Mesendoderm (in vitro differentiated cells): ENCODE measurements at regions not wholly inside any gene's neighbourhood (a gene's known extent, or its start where the extent isn't known, plus 50 kb on each side); places are given as distances from the start of the nearest gene placed in this dataset.
A peak's percentile ranks its signal among the peaks of the same experiment; 100 is the strongest.

Experiments
- DNase-seq: peaks from one replicate; pipeline ENCODE4 v3.0.0; 2013
- H2AK5ac ChIP-seq: 2 replicates; pipeline ENCODE4 v1.6.1; 2013; ENCODE audit warnings: low read length, inconsistent platforms
- H2BK120ac ChIP-seq: 2 replicates; pipeline ENCODE4 v1.6.1; 2013; ENCODE audit warnings: low read depth, mild to moderate bottlenecking, low read length, moderate library complexity, mixed read lengths
- H2BK15ac ChIP-seq: replicated peaks from 2 replicates; pipeline ENCODE4 v1.6.1; 2013; ENCODE audit warnings: low read depth, mild to moderate bottlenecking, moderate library complexity
- H2BK5ac ChIP-seq: 2 replicates; pipeline ENCODE4 v1.6.1; 2013; ENCODE audit warnings: low read length, inconsistent platforms
- H3K18ac ChIP-seq: 2 replicates; pipeline ENCODE4 v1.6.1; 2013; ENCODE audit warnings: mild to moderate bottlenecking, low read length, mixed read lengths
- H3K23ac ChIP-seq: one replicate; pipeline ENCODE4 v1.6.1; 2013; ENCODE audit warnings: low read length
- H3K27ac ChIP-seq: 2 replicates; pipeline ENCODE4 v1.5.1; 2013; ENCODE audit warnings: low read depth, mild to moderate bottlenecking, inconsistent platforms, low read length, moderate library complexity
- H3K27me3 ChIP-seq: 2 replicates; pipeline ENCODE4 v1.6.1; 2013; ENCODE audit warnings: low read length, control low read depth, mild to moderate bottlenecking, inconsistent platforms; ENCODE audit not compliant: insufficient read depth, poor library complexity
- H3K36me3 ChIP-seq: 2 replicates; pipeline ENCODE4 v1.6.1; 2013; ENCODE audit warnings: low read length, inconsistent platforms; ENCODE audit not compliant: control insufficient read depth, insufficient read depth
- H3K4ac ChIP-seq: one replicate; pipeline ENCODE4 v1.6.1; 2013; ENCODE audit warnings: low read depth, mild to moderate bottlenecking, low read length, moderate library complexity
- H3K4me1 ChIP-seq: 2 replicates; pipeline ENCODE4 v1.6.1; 2013; ENCODE audit warnings: low read depth, low read length, inconsistent platforms; ENCODE audit not compliant: control insufficient read depth
- H3K4me2 ChIP-seq: 2 replicates; pipeline ENCODE4 v1.6.1; 2013; ENCODE audit warnings: low read length
- H3K4me3 ChIP-seq: 2 replicates; pipeline ENCODE4 v1.5.1; 2013; ENCODE audit warnings: mild to moderate bottlenecking, low read length
- H3K56ac ChIP-seq: one replicate; pipeline ENCODE4 v1.6.1; 2013; ENCODE audit warnings: low read length
- H3K79me1 ChIP-seq: 2 replicates; pipeline ENCODE4 v1.6.1; 2013; ENCODE audit warnings: low read length, inconsistent platforms
- H3K79me2 ChIP-seq: 2 replicates; pipeline ENCODE4 v1.6.1; 2013; ENCODE audit warnings: mild to moderate bottlenecking, low read length; ENCODE audit not compliant: control insufficient read depth, insufficient read depth
- H3K9ac ChIP-seq: 2 replicates; pipeline ENCODE4 v1.6.1; 2013; ENCODE audit warnings: low read length, inconsistent platforms
- H4K5ac ChIP-seq: one replicate; pipeline ENCODE4 v1.6.1; 2013; ENCODE audit warnings: low read length
- H4K8ac ChIP-seq: one replicate; pipeline ENCODE4 v1.6.1; 2013; ENCODE audit warnings: low read depth, mild to moderate bottlenecking, control low read depth, low read length, moderate library complexity
- WGBS: extraction: QIAGEN DNeasy Blood & Tissue Kit; methylation state at CpG from one replicate; pipeline ENCODE4 v1.1.7; 2013; ENCODE audit warnings: low lambda C conversion rate, missing lambda C conversion rate; ENCODE audit not compliant: insufficient coverage; ENCODE audit errors: extremely low coverage; 5-methylcytosine and 5-hydroxymethylcytosine counted together

DNA sequence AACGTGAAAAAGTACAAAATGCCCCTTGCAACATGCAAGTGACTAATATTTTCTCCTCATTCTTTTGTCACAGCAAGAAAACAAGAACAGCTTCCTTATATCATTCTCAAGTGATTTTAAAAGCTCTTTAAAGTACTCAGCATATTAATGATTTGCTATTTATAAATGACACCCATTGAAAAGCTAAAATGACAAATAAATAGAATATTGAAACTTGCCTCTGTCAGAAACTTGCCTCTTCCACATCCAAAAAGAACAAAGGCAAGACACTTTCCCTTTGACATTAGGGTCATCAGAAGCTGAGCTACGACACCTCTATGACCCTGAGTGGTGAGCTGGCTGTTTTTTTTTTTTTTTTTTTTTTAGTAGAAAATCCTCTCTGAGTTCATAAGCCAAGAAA is 339.6 kb upstream of the ITGA1 start:
- Histone ChIP-seq H4K8ac (no peak overlapping the region), H3K23ac (no peak overlapping the region), H3K27me3 (no peaks in the 10 kb centered on the region), H3K79me2 (no peaks in the 10 kb centered on the region), H3K56ac (no peak overlapping the region), H3K9ac (no peak overlapping the region), H3K18ac (no peak overlapping the region), H3K36me3 (no peaks in the 10 kb centered on the region), H3K4me2 (no peak overlapping the region), H3K4ac (no peak overlapping the region), H2BK5ac (no peak overlapping the region), H2BK15ac (no peak overlapping the region), H3K4me3 (no peak overlapping the region), H4K5ac (no peak overlapping the region), H3K27ac (no peak overlapping the region), H3K79me1 (no peaks in the 10 kb centered on the region), H2BK120ac (no peak overlapping the region), H2AK5ac (no peak overlapping the region), H3K4me1 (no peaks in the 10 kb centered on the region)
- no CpG with 5 or more reads among the region's 2 CpGs for WGBS
- DNase-seq, result no peak

DNA sequence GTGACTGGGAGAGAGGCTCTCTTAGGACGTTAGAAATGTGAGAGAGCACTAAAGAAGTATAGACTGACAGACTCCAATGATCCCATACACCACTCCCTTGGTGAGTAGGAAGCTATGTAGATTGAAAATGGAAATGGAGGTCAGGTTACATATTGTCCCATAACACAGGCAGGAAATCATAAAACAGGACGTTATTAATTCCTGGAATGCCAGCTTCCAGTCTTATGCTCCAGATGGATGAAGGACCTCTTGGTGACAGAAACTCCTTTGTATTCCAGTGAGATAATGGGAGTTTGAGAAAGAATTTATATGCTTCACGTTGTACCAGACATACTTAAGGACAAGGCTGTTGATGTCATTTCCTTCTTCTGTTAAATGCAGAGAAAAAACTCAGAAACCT is 338.2 kb upstream of the ITGA1 start:
- no peak overlapping the region for H3K23ac ChIP-seq
- H3K9ac ChIP-seq, result no peak overlapping the region
- no peak overlapping the region for H3K4me3 ChIP-seq
- H3K18ac ChIP-seq, result no peak overlapping the region
- no CpG with 5 or more reads among the region's 3 CpGs for WGBS
- no peaks in the 10 kb centered on the region for H3K27me3 ChIP-seq
- no peak overlapping the region for H4K8ac ChIP-seq
- no peak overlapping the region for H2BK5ac ChIP-seq
- no peak for DNase-seq
- H2BK15ac ChIP-seq, result no peak overlapping the region
- H3K56ac ChIP-seq, result no peak overlapping the region
- no peak overlapping the region for H4K5ac ChIP-seq
- H3K79me2 ChIP-seq, result no peaks in the 10 kb centered on the region
- no peak overlapping the region for H3K4ac ChIP-seq
- no peak overlapping the region for H2AK5ac ChIP-seq
- no peak overlapping the region for H3K27ac ChIP-seq
- no peak overlapping the region for H2BK120ac ChIP-seq
- no peaks in the 10 kb centered on the region for H3K79me1 ChIP-seq
- no peaks in the 10 kb centered on the region for H3K36me3 ChIP-seq
- H3K4me2 ChIP-seq, result no peak overlapping the region
- no peaks in the 10 kb centered on the region for H3K4me1 ChIP-seq

DNA sequence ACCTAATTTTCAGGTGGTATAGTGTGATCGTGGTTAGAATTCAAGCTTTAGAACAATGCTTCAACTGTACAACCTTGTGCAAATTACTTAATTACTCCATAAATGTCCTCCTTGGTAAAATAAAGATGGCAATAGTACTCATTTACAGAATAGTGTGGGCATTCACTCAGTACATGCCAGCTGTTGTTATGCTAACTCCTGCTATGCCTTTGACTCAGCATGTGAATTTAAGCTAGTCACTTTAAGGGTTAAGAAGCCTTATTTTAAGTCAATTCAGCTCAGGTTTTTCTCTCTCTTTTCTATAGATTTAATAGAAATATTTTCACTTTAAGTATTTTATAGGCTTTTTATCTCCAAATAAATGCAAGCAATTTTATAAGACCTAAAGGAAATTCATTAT is 335.6 kb upstream of the ITGA1 start:
- no peak overlapping the region for H3K4me3 ChIP-seq
- no peak overlapping the region for H2AK5ac ChIP-seq
- H3K79me2 ChIP-seq, result no peaks in the 10 kb centered on the region
- H4K5ac ChIP-seq, result no peak overlapping the region
- no peak overlapping the region for H2BK5ac ChIP-seq
- no peak overlapping the region for H3K9ac ChIP-seq
- DNase-seq, result no peak
- H3K4me2 ChIP-seq, result no peak overlapping the region
- no peaks in the 10 kb centered on the region for H3K36me3 ChIP-seq
- no peak overlapping the region for H4K8ac ChIP-seq
- H3K4me1 ChIP-seq, result no peaks in the 10 kb centered on the region
- H3K18ac ChIP-seq, result no peak overlapping the region
- no peak overlapping the region for H3K27ac ChIP-seq
- H3K79me1 ChIP-seq, result no peaks in the 10 kb centered on the region
- no peak overlapping the region for H3K56ac ChIP-seq
- no peaks in the 10 kb centered on the region for H3K27me3 ChIP-seq
- no CpG with 5 or more reads among the region's 1 CpG for WGBS
- no peak overlapping the region for H3K23ac ChIP-seq
- no peak overlapping the region for H3K4ac ChIP-seq
- H2BK15ac ChIP-seq, result no peak overlapping the region
- no peak overlapping the region for H2BK120ac ChIP-seq

- Histone ChIP-seq H3K4me2 (no peak overlapping the region), H3K27ac (no peak overlapping the region), H3K9ac (no peak overlapping the region), H3K27me3 (no peaks in the 10 kb centered on the region), H3K79me2 (no peaks in the 10 kb centered on the region), H3K56ac (no peak overlapping the region), H2BK15ac (no peak overlapping the region), H3K36me3 (no peaks in the 10 kb centered on the region), H2BK5ac (no peak overlapping the region), H3K18ac (no peak overlapping the region), H3K4me3 (no peak overlapping the region), H2BK120ac (no peak overlapping the region), H3K4ac (no peak overlapping the region), H4K8ac (no peak overlapping the region), H3K23ac (no peak overlapping the region), H2AK5ac (no peak overlapping the region), H3K4me1 (no peaks in the 10 kb centered on the region), H4K5ac (no peak overlapping the region), H3K79me1 (no peaks in the 10 kb centered on the region)
- WGBS, result no CpG with 5 or more reads among the region's 2 CpGs
- no peak for DNase-seq
Observed at GRCh38 chr5:52453176-52453575, 334.5 kb upstream of the ITGA1 start.

DNA sequence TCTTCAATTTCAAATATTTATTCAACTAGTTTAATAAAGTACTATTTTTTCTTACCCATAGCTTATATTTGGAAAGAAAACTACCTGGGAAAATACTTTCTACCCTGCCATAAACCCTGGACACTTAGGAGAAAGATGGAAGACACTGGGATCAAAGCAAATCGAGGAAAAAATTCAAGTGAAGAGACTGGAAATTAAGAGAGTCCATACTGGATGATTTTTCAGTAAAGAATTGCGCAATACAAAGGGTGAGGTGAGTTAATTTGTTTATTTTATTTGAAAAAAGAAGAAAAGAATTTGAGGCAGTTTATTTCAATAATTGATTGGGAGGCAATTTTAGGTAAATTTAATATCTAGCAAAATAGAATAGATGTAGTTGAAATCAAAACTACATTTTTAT is 331.8 kb upstream of the ITGA1 start:
- no peak overlapping the region for H3K4me3 ChIP-seq
- no peak overlapping the region for H3K56ac ChIP-seq
- H3K9ac ChIP-seq, result no peak overlapping the region
- no peak overlapping the region for H4K5ac ChIP-seq
- H3K18ac ChIP-seq, result no peak overlapping the region
- H3K4ac ChIP-seq, result no peak overlapping the region
- no peak overlapping the region for H2AK5ac ChIP-seq
- H2BK120ac ChIP-seq, result no peak overlapping the region
- H3K79me1 ChIP-seq, result no peaks in the 10 kb centered on the region
- no peak for DNase-seq
- no peaks in the 10 kb centered on the region for H3K36me3 ChIP-seq
- H3K4me1 ChIP-seq, result no peaks in the 10 kb centered on the region
- H3K79me2 ChIP-seq, result no peaks in the 10 kb centered on the region
- H3K4me2 ChIP-seq, result no peak overlapping the region
- H2BK5ac ChIP-seq, result no peak overlapping the region
- no peak overlapping the region for H2BK15ac ChIP-seq
- no peak overlapping the region for H3K27ac ChIP-seq
- WGBS, result 100% methylated on average over 1 of the region's 2 CpGs
- H3K23ac ChIP-seq, result no peak overlapping the region
- H4K8ac ChIP-seq, result no peak overlapping the region
- H3K27me3 ChIP-seq, result no peaks in the 10 kb centered on the region

GRCh38 chr5:52457810-52458209 is 329.9 kb upstream of the ITGA1 start:
- Histone ChIP-seq H3K27ac (no peak overlapping the region), H4K8ac (no peak overlapping the region), H3K23ac (no peak overlapping the region), H2BK5ac (no peak overlapping the region), H3K18ac (no peak overlapping the region), H3K79me1 (no peaks in the 10 kb centered on the region), H2BK15ac (no peak overlapping the region), H3K4me3 (no peak overlapping the region), H4K5ac (no peak overlapping the region), H2BK120ac (no peak overlapping the region), H3K79me2 (no peaks in the 10 kb centered on the region), H3K27me3 (no peaks in the 10 kb centered on the region), H3K4me1 (no peaks in the 10 kb centered on the region), H2AK5ac (no peak overlapping the region), H3K36me3 (no peaks in the 10 kb centered on the region), H3K4me2 (no peak overlapping the region), H3K4ac (no peak overlapping the region), H3K9ac (no peak overlapping the region), H3K56ac (no peak overlapping the region)
- WGBS, result no CpG with 5 or more reads among the region's 2 CpGs
- peak; percentile 4 for DNase-seq
